CD4-positive, CD25-positive, alpha-beta regulatory T cell (primary cell): ENCODE measurements at regions not wholly inside any gene's neighbourhood (a gene's known extent, or its start where the extent isn't known, plus 50 kb on each side); places are given as distances from the start of the nearest gene placed in this dataset.
A peak's percentile ranks its signal among the peaks of the same experiment; 100 is the strongest.

Source experiments
- ATAC-seq, 2 donors: fragments of 150-1000 bp; cut with Tn5 transposase; one replicate each; pipeline ENCODE4 v1.10.0; 2021; ENCODE audit warnings: low read depth in 2 of 2, moderate number of reproducible peaks in 2 of 2, moderate library complexity in 1 of 2
- DNase-seq, 3 donors: peaks; one replicate each; pipeline versions ENCODE4 v3.0.0 to v3.0.0-alpha.2; 2012 to 2022; ENCODE audit warnings: mixed read lengths in 1 of 3
- H3K27ac ChIP-seq: one replicate; pipeline ENCODE4 v1.7.0; 2013; ENCODE audit warnings: mild to moderate bottlenecking, low read length; ENCODE audit not compliant: insufficient read depth, poor library complexity, severe bottlenecking
- H3K27me3 ChIP-seq: one replicate; pipeline ENCODE4 v1.7.0; 2013; ENCODE audit warnings: low read length; ENCODE audit not compliant: control insufficient read depth, insufficient read depth
- H3K36me3 ChIP-seq: one replicate; pipeline ENCODE4 v1.7.0; 2013; ENCODE audit warnings: mild to moderate bottlenecking, low read length, moderate library complexity; ENCODE audit not compliant: control insufficient read depth, insufficient read depth
- H3K4me1 ChIP-seq: 2 replicates; pipeline ENCODE4 v1.7.0; 2013; ENCODE audit warnings: mild to moderate bottlenecking, low read length; ENCODE audit not compliant: insufficient read depth, control insufficient read depth, poor library complexity, severe bottlenecking
- H3K4me3 ChIP-seq: one replicate; pipeline ENCODE4 v1.7.0; 2013; ENCODE audit warnings: low read depth, mild to moderate bottlenecking, low read length, moderate library complexity
- H3K9me3 ChIP-seq, 2 experiments: 1 replicate in 1 of 2; 2 replicates in 1 of 2; pipeline ENCODE4 v1.7.0; 2013; ENCODE audit warnings: low read length in 2 of 2, mild to moderate bottlenecking in 1 of 2, moderate library complexity in 1 of 2; ENCODE audit not compliant: control insufficient read depth in 2 of 2
- H3K27ac Mint-ChIP-seq, 3 donors: one replicate each; pipeline ENCODE4 v1.8.0; 2020 to 2022; ENCODE audit warnings: mild to moderate bottlenecking in 3 of 3, mixed read lengths in 3 of 3, moderate library complexity in 2 of 3
- H3K27me3 Mint-ChIP-seq: one replicate; pipeline ENCODE4 v1.8.0; 2022; ENCODE audit warnings: mild to moderate bottlenecking, mixed read lengths
- H3K36me3 Mint-ChIP-seq: one replicate; pipeline ENCODE4 v1.8.0; 2020; ENCODE audit warnings: mixed read lengths
- H3K4me1 Mint-ChIP-seq, 4 donors: one replicate each; pipeline ENCODE4 v1.8.0; 2020 to 2022; ENCODE audit warnings: mixed read lengths in 4 of 4, mild to moderate bottlenecking in 1 of 4
- H3K4me3 Mint-ChIP-seq, 4 donors: one replicate each; pipeline ENCODE4 v1.8.0; 2020 to 2022; ENCODE audit warnings: mild to moderate bottlenecking in 4 of 4, mixed read lengths in 4 of 4, moderate library complexity in 3 of 4
- H3K9me3 Mint-ChIP-seq, 7 donors: one replicate each; pipeline ENCODE4 v1.8.0; 2020 to 2022; ENCODE audit warnings: mixed read lengths in 7 of 7, mild to moderate bottlenecking in 3 of 7, moderate library complexity in 2 of 7

- no peak for ATAC-seq
- Histone ChIP-seq H3K27ac (no peak overlapping the region), H3K4me3 (no peak overlapping the region), H3K4me1 (no peaks in the 10 kb centered on the region), H3K9me3 (no peaks in the 10 kb centered on the region), H3K36me3 (no peaks in the 10 kb centered on the region), H3K27me3 (peaks cover 2% of the 10 kb centered on the region)
- peaks cover 8% of the 10 kb centered on the region for H3K27me3 Mint-ChIP-seq
- H3K9me3 Mint-ChIP-seq: peaks cover 0 to 2% (median 0%) of the 10 kb centered on the region in 7 donors
- DNase-seq: no peak
- H3K36me3 Mint-ChIP-seq: no peaks in the 10 kb centered on the region
- no peak overlapping the region for H3K4me3 Mint-ChIP-seq
- H3K4me1 Mint-ChIP-seq: no peaks in the 10 kb centered on the region
- H3K27ac Mint-ChIP-seq: peak overlapping the region in 1 of 3 donors; percentile 21
Measured at GRCh38 chr2:64400105-64400728, 53.7 kb upstream of the LGALSL start.

- no peak overlapping the region for H3K4me3 ChIP-seq
- Mint-ChIP-seq H3K9me3 (peaks cover 0 to 2% (median 0%) of the 10 kb centered on the region in 7 donors), H3K36me3 (no peaks in the 10 kb centered on the region), H3K4me3 (no peak overlapping the region), H3K27ac (peak overlapping the region in 2 of 3 donors; percentile 21 to 23), H3K4me1 (peaks cover 0 to under 1% (median 0%) of the 10 kb centered on the region in 4 donors), H3K27me3 (peaks cover 8% of the 10 kb centered on the region)
- ATAC-seq: no peak
- no peaks in the 10 kb centered on the region for H3K9me3 ChIP-seq
- H3K36me3 ChIP-seq: no peaks in the 10 kb centered on the region
- H3K27ac ChIP-seq: no peak overlapping the region
- DNase-seq: no peak
- H3K27me3 ChIP-seq: peaks cover 2% of the 10 kb centered on the region
- no peaks in the 10 kb centered on the region for H3K4me1 ChIP-seq
Measured at GRCh38 chr2:64400733-64401528, 53.0 kb upstream of the LGALSL start.

- H3K36me3 ChIP-seq: no peaks in the 10 kb centered on the region
- H3K4me3 ChIP-seq: no peak overlapping the region
- H3K9me3 Mint-ChIP-seq: peaks cover 0 to 1% (median 0%) of the 10 kb centered on the region in 7 donors
- no peak for ATAC-seq
- no peak for DNase-seq
- H3K27me3 Mint-ChIP-seq: peaks cover 8% of the 10 kb centered on the region
- no peak overlapping the region for H3K27ac Mint-ChIP-seq
- peaks cover 0 to 2% (median 0%) of the 10 kb centered on the region in 4 donors for H3K4me1 Mint-ChIP-seq
- no peak overlapping the region for H3K27ac ChIP-seq
- H3K4me1 ChIP-seq: no peaks in the 10 kb centered on the region
- no peaks in the 10 kb centered on the region for H3K9me3 ChIP-seq
- H3K27me3 ChIP-seq: peaks cover 2% of the 10 kb centered on the region
- H3K4me3 Mint-ChIP-seq: no peak overlapping the region
- H3K36me3 Mint-ChIP-seq: no peaks in the 10 kb centered on the region
Measured at GRCh38 chr2:64401529-64401880, 52.5 kb upstream of the LGALSL start.

GRCh38 chr2:64402876-64403275 lies 51.1 kb upstream of the LGALSL start:
- Histone ChIP-seq H3K27ac (no peak overlapping the region), H3K27me3 (peaks cover 2% of the 10 kb centered on the region), H3K4me3 (no peak overlapping the region), H3K9me3 (no peaks in the 10 kb centered on the region), H3K4me1 (no peaks in the 10 kb centered on the region), H3K36me3 (no peaks in the 10 kb centered on the region)
- DNase-seq: no peak
- no peak for ATAC-seq
- Mint-ChIP-seq H3K36me3 (no peaks in the 10 kb centered on the region), H3K4me3 (no peak overlapping the region), H3K4me1 (peaks cover 0 to 2% (median 0%) of the 10 kb centered on the region in 4 donors), H3K27me3 (peaks cover 8% of the 10 kb centered on the region), H3K27ac (no peak overlapping the region), H3K9me3 (peaks cover 0 to 2% (median 0%) of the 10 kb centered on the region in 7 donors)

GRCh38 chr2:64403426-64403825 lies 50.5 kb upstream of the LGALSL start:
- no peak for ATAC-seq

GRCh38 chr2:64404002-64404731 lies 49.8 kb upstream of the LGALSL start:
- Mint-ChIP-seq H3K4me3 (no peak overlapping the region), H3K36me3 (no peaks in the 10 kb centered on the region), H3K4me1 (peaks cover 0 to 2% (median 0%) of the 10 kb centered on the region in 4 donors), H3K27me3 (peaks cover 8% of the 10 kb centered on the region), H3K9me3 (peaks cover 0 to 2% (median 0%) of the 10 kb centered on the region in 7 donors), H3K27ac (no peak overlapping the region)
- Histone ChIP-seq H3K27ac (no peak overlapping the region), H3K9me3 (no peaks in the 10 kb centered on the region), H3K36me3 (no peaks in the 10 kb centered on the region), H3K4me3 (no peak overlapping the region), H3K4me1 (no peaks in the 10 kb centered on the region), H3K27me3 (peaks cover 6% of the 10 kb centered on the region)
- DNase-seq (no peak), ATAC-seq (no peak)

More at GRCh38 chr2:64403426-64403825, 50.5 kb upstream of the LGALSL start:
- Mint-ChIP-seq H3K27me3 (peaks cover 8% of the 10 kb centered on the region), H3K27ac (no peak overlapping the region), H3K36me3 (no peaks in the 10 kb centered on the region), H3K9me3 (peaks cover 0 to 2% (median 0%) of the 10 kb centered on the region in 7 donors), H3K4me1 (peaks cover 0 to 2% (median 0%) of the 10 kb centered on the region in 4 donors), H3K4me3 (no peak overlapping the region)
- H3K27me3 ChIP-seq: peaks cover 2% of the 10 kb centered on the region
- no peaks in the 10 kb centered on the region for H3K9me3 ChIP-seq
- no peak overlapping the region for H3K27ac ChIP-seq
- H3K4me3 ChIP-seq: no peak overlapping the region
- H3K4me1 ChIP-seq: no peaks in the 10 kb centered on the region
- no peak for DNase-seq
- no peaks in the 10 kb centered on the region for H3K36me3 ChIP-seq
